Transverse colon (tissue), 4 donors: ENCODE measurements at regions not wholly inside any gene's neighbourhood (a gene's known extent, or its start where the extent isn't known, plus 50 kb on each side); places are given as distances from the start of the nearest gene placed in this dataset.

Experiments used
- POLR2AphosphoS5 ChIP-seq, 3 donors: sonication (generic); formaldehyde crosslinking; IDR thresholded peaks; one replicate each; pipeline ENCODE4 v1.6.1; 2016; ENCODE audit warnings: antibody characterized with exemption in 3 of 3
- TF ChIP-seq, protein P1 (sequence below), 5 experiments: fragments of 200-600 bp in 3 of 5; fragments of 450-650 bp in 2 of 5; sonication (generic) in 3 of 5; IDR thresholded peaks; 1 replicate in 2 of 5; 2 replicates in 3 of 5; pipeline ENCODE4 v1.5.1; 2016 to 2017; ENCODE audit warnings: antibody characterized with exemption in 5 of 5, inconsistent platforms in 3 of 5, mild to moderate bottlenecking in 2 of 5, moderate library complexity in 1 of 5

DNA sequence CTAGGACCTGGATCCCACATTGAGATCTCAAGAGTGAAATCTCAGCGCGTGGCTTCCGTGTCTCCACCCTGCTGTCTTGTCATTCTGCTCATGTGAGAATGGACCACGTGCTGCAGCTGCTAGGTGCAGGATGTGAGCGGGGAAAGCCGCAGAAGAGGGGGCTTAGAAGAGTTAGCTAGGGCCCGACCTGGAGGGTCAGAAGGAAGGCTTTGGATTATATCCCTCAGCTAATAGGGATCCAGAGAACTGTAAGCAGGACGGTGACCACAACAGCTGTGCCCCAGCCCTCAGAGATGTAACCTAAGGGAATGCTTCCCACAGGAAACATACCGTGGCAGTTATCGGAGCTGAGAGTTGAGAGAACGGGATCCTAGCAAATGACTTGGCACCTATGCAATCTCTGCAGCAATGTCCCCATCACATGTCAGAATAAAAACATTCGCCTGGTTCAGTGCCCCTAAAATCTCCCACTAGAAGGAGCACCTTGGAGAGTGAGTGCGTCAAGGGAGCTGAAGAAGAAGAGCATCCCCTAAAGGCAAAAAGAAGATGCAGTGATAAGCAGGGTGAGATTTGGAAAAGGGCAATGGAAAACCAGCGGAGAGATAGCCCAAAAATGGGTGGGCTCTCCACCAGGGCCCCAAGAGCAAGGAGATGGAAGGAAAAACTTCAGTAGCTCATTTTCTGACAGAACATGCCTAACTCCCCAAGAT lies 76.9 kb upstream of the ST8SIA2 start:
- TF ChIP-seq POLR2AphosphoS5 (IDR thresholded peaks at IDR 0.05) = no peak
- TF ChIP-seq, protein P1, sequence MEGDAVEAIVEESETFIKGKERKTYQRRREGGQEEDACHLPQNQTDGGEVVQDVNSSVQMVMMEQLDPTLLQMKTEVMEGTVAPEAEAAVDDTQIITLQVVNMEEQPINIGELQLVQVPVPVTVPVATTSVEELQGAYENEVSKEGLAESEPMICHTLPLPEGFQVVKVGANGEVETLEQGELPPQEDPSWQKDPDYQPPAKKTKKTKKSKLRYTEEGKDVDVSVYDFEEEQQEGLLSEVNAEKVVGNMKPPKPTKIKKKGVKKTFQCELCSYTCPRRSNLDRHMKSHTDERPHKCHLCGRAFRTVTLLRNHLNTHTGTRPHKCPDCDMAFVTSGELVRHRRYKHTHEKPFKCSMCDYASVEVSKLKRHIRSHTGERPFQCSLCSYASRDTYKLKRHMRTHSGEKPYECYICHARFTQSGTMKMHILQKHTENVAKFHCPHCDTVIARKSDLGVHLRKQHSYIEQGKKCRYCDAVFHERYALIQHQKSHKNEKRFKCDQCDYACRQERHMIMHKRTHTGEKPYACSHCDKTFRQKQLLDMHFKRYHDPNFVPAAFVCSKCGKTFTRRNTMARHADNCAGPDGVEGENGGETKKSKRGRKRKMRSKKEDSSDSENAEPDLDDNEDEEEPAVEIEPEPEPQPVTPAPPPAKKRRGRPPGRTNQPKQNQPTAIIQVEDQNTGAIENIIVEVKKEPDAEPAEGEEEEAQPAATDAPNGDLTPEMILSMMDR (IDR thresholded peaks at IDR 0.05) = no peak
